ENCODE measurements at regions not wholly inside any gene's neighbourhood (a gene's known extent, or its start where the extent isn't known, plus 50 kb on each side); places are given as distances from the start of the nearest gene placed in this dataset.

GRCh38 chr4:152102436-152103000 lies 341.7 kb upstream of the GATB start:
- H3K4me1 ChIP-seq (ENCODE audit: control insufficient read depth in 2 of 2, insufficient read depth in 2 of 2, low read length in 2 of 2): peaks cover 30 to 34% of the 10 kb centered on the region in 2 donors

More at GRCh38 chr4:152102436-152103000, 341.7 kb upstream of the GATB start:
- ChIA-PET POLR2A (no interaction called here), CTCF (no interaction called here)
- ATAC-seq (ENCODE audit: low read depth) (no peak), DNase-seq (no peak)
- no peaks in the 10 kb centered on the region for H4K20me1 ChIP-seq (ENCODE audit: control insufficient read depth, insufficient read depth, low read length, poor library complexity, severe bottlenecking)
- intact Hi-C loops (cut with micrococcal nuclease): no loop called here
- Mint-ChIP-seq H3K4me3 (no peak overlapping the region), H3K4me1 (peaks cover 25% of the 10 kb centered on the region), H3K27me3 (peaks cover 16% of the 10 kb centered on the region), H3K27ac (no peak overlapping the region), H3K9me3 (ENCODE audit: insufficient read depth) (no peaks in the 10 kb centered on the region)
- no peaks in the 10 kb centered on the region for H3K27me3 ChIP-seq (replicated peaks in 1 of 4; ENCODE audit: control extremely low read depth in 1 of 4, control insufficient read depth in 3 of 4, insufficient read depth in 4 of 4, low read length in 3 of 4)
- no peak overlapping the region for H3K4me3 ChIP-seq (ENCODE audit: control extremely low read depth in 1 of 5, extremely low read depth in 1 of 5, insufficient read depth in 1 of 5, low read depth in 2 of 5, low read length in 4 of 5)
- no peak overlapping the region for H3K27ac ChIP-seq (ENCODE audit: low read length in 2 of 2)
- no peaks in the 10 kb centered on the region for H3K79me2 ChIP-seq (ENCODE audit: control insufficient read depth, insufficient read depth, low read length)
- no peak overlapping the region for H3K4me2 ChIP-seq (replicated peaks; ENCODE audit: low read depth, low read length, poor library complexity, severe bottlenecking)
- H3K9me3 ChIP-seq (ENCODE audit: control extremely low read depth in 1 of 3, control insufficient read depth in 2 of 3, insufficient read depth in 1 of 3, low read length in 2 of 3): peaks cover 0 to 11% (median 0%) of the 10 kb centered on the region in 3 donors
- WGBS (ENCODE audit: insufficient coverage): 100% methylated on average over 1 of the region's 5 CpGs
- H3K36me3 ChIP-seq (replicated peaks in 1 of 2; ENCODE audit: control extremely low read depth in 1 of 2, control insufficient read depth in 1 of 2, extremely low read depth in 1 of 2, insufficient read depth in 2 of 2, low read length in 1 of 2): no peaks in the 10 kb centered on the region
- no peak overlapping the region for H3K9ac ChIP-seq (ENCODE audit: low read length)
- no peak overlapping the region for H2AFZ ChIP-seq (ENCODE audit: insufficient read depth, low read depth, low read length, poor library complexity, severe bottlenecking)
- TF ChIP-seq, protein P1, sequence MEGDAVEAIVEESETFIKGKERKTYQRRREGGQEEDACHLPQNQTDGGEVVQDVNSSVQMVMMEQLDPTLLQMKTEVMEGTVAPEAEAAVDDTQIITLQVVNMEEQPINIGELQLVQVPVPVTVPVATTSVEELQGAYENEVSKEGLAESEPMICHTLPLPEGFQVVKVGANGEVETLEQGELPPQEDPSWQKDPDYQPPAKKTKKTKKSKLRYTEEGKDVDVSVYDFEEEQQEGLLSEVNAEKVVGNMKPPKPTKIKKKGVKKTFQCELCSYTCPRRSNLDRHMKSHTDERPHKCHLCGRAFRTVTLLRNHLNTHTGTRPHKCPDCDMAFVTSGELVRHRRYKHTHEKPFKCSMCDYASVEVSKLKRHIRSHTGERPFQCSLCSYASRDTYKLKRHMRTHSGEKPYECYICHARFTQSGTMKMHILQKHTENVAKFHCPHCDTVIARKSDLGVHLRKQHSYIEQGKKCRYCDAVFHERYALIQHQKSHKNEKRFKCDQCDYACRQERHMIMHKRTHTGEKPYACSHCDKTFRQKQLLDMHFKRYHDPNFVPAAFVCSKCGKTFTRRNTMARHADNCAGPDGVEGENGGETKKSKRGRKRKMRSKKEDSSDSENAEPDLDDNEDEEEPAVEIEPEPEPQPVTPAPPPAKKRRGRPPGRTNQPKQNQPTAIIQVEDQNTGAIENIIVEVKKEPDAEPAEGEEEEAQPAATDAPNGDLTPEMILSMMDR (IDR thresholded peaks at IDR 0.05): no peak
- no peak for TF ChIP-seq EZH2 (IDR thresholded peaks at IDR 0.05; ENCODE audit: borderline replicate concordance, insufficient read depth, low read depth, low read length, poor library complexity, severe bottlenecking)

Data from B cell (primary cell).